Stimulated activated naive CD4-positive, alpha-beta T cell (primary cell): ENCODE measurements at regions not wholly inside any gene's neighbourhood (a gene's known extent, or its start where the extent isn't known, plus 50 kb on each side); places are given as distances from the start of the nearest gene placed in this dataset.

Experiments used
- DNase-seq, 6 experiments: peaks; one replicate each; lab custom pipeline; 2025; lab: John Stamatoyannopoulos, UW

DNA sequence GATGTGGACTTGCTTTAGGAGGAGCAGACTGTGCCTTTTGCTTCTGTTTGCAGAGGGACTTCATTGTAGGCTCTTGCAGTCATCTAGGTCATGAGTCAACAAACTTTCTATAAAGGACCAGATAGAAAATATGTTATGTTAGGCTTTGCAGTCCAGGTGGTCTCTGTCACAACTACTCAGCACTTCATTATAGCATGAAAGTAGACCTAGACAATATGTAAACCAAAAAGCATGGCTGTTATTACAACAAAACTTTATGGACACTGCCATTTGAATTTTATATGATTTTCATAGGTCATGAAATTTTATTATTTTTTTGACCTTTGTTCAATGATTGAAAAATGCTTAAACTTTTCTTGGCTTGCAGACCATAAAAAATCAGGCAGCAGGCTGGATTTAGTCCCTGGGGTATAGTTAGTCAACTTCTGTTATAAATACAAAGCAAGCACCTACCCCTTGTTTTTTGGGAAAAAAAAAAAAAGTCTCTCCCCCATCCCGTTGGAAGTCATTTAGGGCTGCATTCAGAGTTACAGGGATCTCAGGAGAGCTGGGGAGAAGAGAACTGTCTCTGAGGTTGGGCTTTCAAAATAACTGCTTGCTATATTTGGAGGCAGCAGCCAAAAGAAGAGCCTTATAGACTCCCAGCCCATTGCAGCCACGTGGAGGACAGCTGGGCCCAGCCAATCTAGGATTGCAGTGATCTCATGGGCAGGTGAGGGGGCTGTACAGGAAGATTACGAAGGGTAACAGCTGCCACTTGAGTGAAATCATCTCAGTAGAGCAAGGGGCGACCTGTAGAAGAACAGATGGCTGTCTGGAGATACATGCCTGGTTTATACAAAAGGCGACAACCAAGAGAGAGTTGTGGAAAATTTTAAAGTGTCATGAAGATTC is 136.6 kb upstream of the TNC start:
- DNase-seq: no peak

- no peak for DNase-seq
Observed at GRCh38 chr9:115261656-115262081, 143.7 kb upstream of the TNC start.

GRCh38 chr9:115262477-115262876 is 144.5 kb upstream of the TNC start:
- no peak for DNase-seq

- DNase-seq: no peak
Observed at GRCh38 chr9:115262952-115263351, 145.0 kb upstream of the TNC start.

DNA sequence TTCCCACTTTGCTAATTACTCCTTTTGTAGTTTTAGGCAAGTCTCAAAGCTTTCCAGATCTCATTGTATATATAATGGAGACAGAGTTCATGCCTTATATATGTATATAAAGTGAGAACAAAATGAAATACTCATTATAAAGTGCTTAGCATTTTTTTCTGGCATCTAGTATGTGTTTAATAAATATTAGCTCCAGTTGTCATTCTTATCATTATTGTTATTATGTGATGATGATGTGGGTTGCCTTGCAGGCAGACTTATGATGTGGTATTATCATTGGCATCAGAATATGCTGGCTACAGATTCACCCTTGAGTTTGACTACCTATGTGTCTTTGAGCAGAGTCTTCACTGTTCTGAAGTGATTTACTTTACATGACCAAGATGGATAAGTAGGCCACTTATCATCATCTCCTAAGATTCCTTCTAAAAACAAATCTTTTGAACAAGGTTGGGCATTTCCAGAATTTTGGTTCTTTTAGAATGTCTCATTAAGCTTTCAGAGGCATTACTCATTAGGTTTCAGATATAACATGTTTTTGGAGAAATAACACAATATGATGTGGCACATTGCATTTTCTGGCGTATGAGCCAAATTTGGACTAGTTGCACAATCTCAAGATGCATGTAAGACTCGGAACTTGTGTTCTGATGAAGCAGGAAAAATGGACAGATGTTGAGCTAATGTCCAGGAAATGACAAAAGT is 145.6 kb upstream of the TNC start:
- DNase-seq: no peak

DNA sequence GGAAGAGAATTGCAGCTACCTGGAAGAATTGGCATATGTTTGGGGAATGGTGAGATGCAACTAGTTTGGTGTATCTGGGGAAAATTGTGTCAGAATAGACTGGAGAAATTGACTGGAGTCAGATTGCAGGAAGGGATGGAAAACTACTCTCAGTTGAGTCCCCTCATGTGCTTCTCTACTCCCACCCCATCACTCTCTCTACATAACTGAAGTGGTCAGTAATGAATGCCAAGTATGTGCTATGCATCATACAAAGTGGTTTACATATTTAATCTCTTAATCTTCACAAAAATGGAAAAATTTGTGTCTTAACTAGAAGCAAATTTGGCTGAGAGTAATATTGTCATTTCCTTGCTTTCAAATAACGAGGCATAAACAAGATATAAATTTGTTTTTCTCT is 146.4 kb upstream of the TNC start:
- DNase-seq: no peak

DNA sequence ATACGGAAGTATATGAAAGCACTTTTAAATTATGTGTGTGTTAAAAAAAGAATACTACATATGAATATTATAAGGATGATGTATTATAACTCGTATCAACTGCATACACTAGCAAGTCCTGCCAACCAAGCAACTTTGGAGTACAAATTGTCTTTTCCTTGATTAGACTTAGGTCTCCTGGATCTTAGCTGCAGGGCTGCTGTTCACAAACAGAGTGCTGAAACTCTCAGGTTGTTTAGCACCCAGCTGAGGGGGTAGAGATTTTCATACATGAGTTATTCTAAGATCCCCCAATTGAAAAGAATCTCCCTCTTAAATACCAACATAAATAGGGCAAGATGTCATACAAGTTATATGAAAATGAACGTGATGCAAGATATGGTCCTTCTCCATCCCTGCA is 149.8 kb upstream of the TNC start:
- DNase-seq: no peak

DNA sequence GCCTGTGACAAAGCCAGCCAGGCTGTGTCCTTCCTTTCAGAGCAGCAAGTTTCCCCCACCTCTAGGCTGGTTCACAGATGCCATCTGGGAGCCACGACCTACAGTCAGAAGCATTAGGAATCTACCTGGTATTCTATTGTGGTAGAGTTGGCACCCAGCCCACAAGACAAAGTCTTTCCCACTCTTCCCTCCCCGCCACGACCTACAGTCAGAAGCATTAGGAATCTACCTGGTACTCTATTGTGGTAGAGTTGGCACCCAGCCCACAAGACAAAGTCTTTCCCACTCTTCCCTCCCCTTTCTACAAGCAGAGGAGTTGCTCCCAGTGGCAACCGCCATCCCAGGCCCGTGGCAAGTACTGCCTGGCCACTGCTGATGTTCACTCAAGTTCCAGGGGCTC is 157.8 kb upstream of the TNC start:
- DNase-seq: no peak

DNA sequence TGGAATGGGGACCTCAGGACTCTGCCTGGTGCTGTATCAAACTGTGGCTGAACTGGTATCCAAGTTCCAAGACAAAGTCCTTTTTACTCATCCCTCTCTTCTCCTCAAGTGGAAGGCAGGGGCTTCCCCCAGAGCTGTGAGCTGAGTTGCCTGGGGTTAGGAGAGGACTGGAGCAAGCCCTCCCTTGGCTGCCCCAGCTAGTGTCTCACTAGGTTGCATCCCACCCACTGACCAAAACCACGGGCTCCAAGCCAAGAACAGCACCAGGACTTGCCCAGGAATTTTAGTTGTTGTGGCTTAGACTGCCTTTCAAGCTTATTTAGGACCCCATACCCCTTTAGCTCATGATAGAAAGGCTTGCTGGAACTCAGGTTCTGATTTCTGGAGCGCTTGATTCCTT is 158.7 kb upstream of the TNC start:
- no peak for DNase-seq

DNA sequence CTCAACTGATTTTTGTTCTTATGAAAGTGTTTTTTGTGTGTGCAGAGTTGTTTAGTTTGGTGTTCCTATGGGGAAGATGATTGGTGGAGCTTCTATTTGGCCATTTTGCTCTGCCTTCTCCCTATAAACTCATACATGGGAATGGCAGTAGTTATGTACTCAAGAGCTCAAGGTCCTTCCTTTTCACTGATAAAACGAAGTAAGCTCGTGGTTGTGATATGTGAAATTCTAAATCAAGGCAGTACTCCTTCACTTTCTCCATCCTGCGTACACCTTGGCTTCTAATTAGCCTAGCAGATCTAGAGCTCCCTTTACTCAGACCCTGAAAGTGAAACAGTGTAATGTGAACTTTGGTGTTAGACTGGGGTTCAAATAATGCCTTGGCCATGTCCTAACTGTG is 159.3 kb upstream of the TNC start:
- no peak for DNase-seq

DNA sequence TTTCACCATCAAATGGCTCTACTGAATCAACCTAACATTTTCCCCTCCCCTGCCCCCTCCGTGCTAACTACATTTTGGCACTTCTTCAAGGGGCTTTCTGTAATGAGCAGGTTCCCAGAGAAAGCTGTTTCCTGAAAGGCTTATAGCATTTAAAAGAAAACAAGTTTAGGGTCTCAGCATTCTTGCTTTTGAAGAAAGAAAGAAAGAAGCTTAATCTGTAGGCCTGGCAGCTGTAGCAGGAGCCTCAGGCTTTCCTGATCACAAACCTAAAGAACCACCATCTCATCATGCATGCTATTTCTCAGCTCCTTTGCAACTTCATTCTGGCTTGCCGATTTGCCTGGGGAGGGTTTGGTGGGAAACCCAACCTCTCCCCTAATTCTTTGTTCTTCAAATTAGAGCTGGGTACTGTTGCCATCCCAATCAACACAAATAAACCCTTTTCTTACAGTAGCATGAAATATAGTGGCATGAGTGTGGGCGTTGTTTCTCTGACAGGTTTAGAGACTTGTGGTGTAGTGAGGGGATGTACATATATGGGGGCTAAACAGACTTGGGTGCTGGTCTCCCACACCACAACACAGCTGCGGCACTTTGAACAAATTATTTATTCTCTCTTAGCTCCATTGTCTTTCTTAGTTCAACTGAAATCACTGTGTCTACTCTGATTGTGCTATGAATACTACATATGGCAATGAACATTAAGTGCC is 160.5 kb upstream of the TNC start:
- no peak for DNase-seq

GRCh38 chr9:115283395-115283794 is 165.4 kb upstream of the TNC start:
- DNase-seq: no peak

GRCh38 chr9:115285836-115286235 is 167.9 kb upstream of the TNC start:
- DNase-seq: no peak

- DNase-seq: no peak
Observed at GRCh38 chr9:115286411-115286810, 168.5 kb upstream of the TNC start.

- DNase-seq: no peak
Observed at GRCh38 chr9:115289757-115290208, 171.8 kb upstream of the TNC start.

- no peak for DNase-seq
Observed at GRCh38 chr9:115291841-115292240, 173.9 kb upstream of the TNC start.

DNA sequence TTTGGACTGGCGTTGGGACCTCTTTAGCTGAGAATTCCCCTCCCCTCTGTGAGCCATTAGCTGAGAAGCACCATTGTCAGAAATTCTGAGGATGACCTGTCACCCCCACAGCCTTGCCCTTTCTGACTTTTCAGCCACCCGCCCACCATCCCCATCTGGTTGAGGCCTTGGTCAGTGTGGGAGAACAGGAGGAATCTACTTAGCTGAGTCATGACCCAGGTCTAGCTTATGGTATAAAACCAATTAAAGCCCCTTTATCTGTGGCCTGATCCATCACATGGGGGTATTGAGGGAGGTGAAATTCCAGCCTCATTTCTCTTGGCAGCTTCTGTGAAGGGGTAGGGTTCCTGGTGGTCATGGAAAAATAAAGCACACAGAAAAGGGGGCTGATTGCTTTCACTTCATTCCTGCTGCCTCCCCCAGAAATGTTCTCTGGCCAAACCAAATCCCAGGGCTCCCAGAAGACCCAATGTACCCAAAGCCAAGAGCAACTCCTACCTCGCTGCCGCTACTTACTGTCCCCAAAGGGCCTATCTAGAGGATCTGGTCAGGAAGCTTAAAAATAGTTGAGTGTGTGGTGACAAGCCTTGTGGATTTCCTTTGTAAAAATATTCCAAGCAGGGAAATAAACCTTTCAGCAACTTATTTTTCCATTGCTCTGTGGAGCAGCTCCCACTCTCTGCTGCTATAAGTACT is 174.8 kb upstream of the TNC start:
- DNase-seq: no peak

DNA sequence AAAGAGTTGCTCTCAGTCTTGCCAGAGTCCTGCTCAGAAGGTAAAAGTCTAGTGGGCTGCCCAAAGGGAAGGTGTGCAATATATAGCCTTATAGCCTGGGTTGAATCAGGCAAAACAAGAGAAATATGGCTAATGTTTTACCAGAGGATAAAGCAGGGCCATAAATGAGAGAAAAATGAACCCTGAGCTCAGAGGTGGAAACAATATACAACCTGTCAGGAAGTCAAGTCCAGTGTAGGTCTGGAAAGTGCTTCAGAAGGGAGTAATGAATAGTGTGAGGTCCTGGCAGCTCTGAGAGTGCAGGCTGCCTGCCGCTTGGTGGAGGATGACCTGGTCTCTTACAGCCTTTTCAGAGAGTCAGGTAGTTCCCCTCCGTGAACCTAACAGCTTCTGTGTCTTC is 177.8 kb upstream of the TNC start:
- DNase-seq: no peak

DNA sequence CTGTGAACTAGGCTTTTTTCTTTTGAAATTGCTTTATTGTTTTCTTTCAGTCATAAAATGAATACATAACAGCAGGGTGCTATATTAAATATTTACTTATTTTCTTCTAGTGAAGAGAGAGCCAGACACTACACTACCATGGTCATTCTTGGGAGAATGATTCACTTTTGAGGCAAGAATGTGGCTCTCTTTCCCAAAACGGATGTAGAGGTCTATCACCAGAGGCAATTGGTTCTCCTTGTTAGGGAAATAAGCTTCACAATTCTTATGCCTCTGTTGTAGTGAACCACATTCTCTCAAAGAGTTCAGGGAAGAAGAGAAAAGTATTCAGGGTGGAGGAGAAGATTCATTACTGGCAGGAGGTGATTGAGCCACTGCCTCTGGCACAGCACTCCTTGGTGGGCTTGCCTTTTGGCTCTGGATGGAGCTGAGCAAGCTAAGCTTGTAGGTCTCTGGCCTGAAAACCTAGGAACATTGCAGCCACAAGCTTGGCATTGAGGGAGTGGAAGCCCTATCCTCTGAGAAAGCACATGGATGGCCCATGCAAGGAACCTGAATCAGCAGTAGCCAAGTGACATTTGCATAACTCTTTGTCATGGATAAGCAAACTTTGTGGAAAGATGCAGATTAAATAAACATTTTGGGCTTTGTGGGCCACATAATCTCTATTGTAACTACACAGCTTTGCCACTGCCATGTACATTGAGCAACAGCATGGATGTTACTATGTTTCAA is 179.0 kb upstream of the TNC start:
- DNase-seq: no peak

DNA sequence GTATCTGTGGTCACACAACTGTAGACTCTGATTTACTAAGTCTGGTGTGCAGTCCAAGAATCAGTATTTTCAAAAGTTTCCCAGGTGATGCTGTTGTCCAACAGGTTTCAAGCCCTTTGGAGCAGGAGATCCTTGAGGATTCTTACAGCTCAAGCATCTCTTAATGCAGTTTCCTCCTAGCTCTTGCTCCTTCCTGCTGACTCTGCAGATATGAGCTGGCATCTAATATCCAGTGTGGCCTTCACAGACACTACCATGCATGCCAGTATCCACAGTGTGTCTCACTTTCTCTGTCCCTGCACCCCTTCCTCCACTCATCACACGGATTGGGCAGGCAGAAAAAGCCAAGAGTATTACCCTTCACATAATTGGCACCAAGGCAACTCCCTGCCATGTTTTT is 182.2 kb upstream of the TNC start:
- no peak for DNase-seq

- DNase-seq: no peak
Observed at GRCh38 chr9:115300874-115301273, 182.9 kb upstream of the TNC start.
